ENCODE measurements at regions not wholly inside any gene's neighbourhood (a gene's known extent, or its start where the extent isn't known, plus 50 kb on each side); places are given as distances from the start of the nearest gene placed in this dataset.

GRCh38 chr12:72135021-72135301 is 137.2 kb upstream of the TRHDE start:
- Mint-ChIP-seq H3K27me3 (ENCODE audit: unreplicated experiment) (peaks cover 12% of the 10 kb centered on the region), H3K36me3 (ENCODE audit: insufficient read depth, unreplicated experiment) (no peaks in the 10 kb centered on the region), H3K4me3 (ENCODE audit: low read depth, unreplicated experiment) (no peak overlapping the region), H3K27ac (ENCODE audit: unreplicated experiment) (no peak overlapping the region), H3K4me1 (ENCODE audit: low read depth, unreplicated experiment) (peaks cover 8% of the 10 kb centered on the region), H3K9me3 (ENCODE audit: low read depth, unreplicated experiment) (no peaks in the 10 kb centered on the region)
- DNase-seq, result no peak
- intact Hi-C loops (cut with micrococcal nuclease; ENCODE audit: unreplicated experiment), result no loop called here
- TF ChIP-seq CTCF (IDR thresholded peaks at IDR 0.05; ENCODE audit: unreplicated experiment), result no peak
- no TSS peak for BruUV-seq (replicated peaks)
- CTCF ChIA-PET, result interaction anchor here (1.2 kb wide), 1 partner anchor 14 kb away, joined by 3 read pairs; no protein-coding TSS in a partner anchor

- CTCF ChIA-PET, result no interaction called here
- H3K36me3 Mint-ChIP-seq (ENCODE audit: insufficient read depth, unreplicated experiment), result no peaks in the 10 kb centered on the region
- no peak for DNase-seq
These were observed 135.4 kb upstream of the TRHDE start for GRCh38 chr12:72136792-72137191.

GRCh38 chr12:72139411-72139810 is 132.8 kb upstream of the TRHDE start:
- Mint-ChIP-seq H3K27me3 (ENCODE audit: unreplicated experiment) (no peaks in the 10 kb centered on the region), H3K4me3 (ENCODE audit: low read depth, unreplicated experiment) (no peak overlapping the region), H3K36me3 (ENCODE audit: insufficient read depth, unreplicated experiment) (no peaks in the 10 kb centered on the region), H3K9me3 (ENCODE audit: low read depth, unreplicated experiment) (no peaks in the 10 kb centered on the region), H3K4me1 (ENCODE audit: low read depth, unreplicated experiment) (no peaks in the 10 kb centered on the region), H3K27ac (ENCODE audit: unreplicated experiment) (no peak overlapping the region)
- CTCF ChIA-PET, result no interaction called here
- DNase-seq, result no peak
- BruUV-seq (replicated peaks), result no TSS peak
- TF ChIP-seq CTCF (IDR thresholded peaks at IDR 0.05; ENCODE audit: unreplicated experiment), result no peak
- intact Hi-C loops (cut with micrococcal nuclease; ENCODE audit: unreplicated experiment), result no loop called here

More at GRCh38 chr12:72136792-72137191, 135.4 kb upstream of the TRHDE start:
- no TSS peak for BruUV-seq (replicated peaks)
- Mint-ChIP-seq H3K9me3 (ENCODE audit: low read depth, unreplicated experiment) (no peaks in the 10 kb centered on the region), H3K27ac (ENCODE audit: unreplicated experiment) (no peak overlapping the region), H3K27me3 (ENCODE audit: unreplicated experiment) (peaks cover 12% of the 10 kb centered on the region), H3K4me1 (ENCODE audit: low read depth, unreplicated experiment) (peaks cover 8% of the 10 kb centered on the region), H3K4me3 (ENCODE audit: low read depth, unreplicated experiment) (no peak overlapping the region)
- no peak for TF ChIP-seq CTCF (IDR thresholded peaks at IDR 0.05; ENCODE audit: unreplicated experiment)
- intact Hi-C loops (cut with micrococcal nuclease; ENCODE audit: unreplicated experiment), result no loop called here

GRCh38 chr12:72141381-72141780 is 130.8 kb upstream of the TRHDE start:
- no TSS peak for BruUV-seq (replicated peaks)
- Mint-ChIP-seq H3K27ac (ENCODE audit: unreplicated experiment) (no peak overlapping the region), H3K36me3 (ENCODE audit: insufficient read depth, unreplicated experiment) (no peaks in the 10 kb centered on the region), H3K27me3 (ENCODE audit: unreplicated experiment) (no peaks in the 10 kb centered on the region), H3K9me3 (ENCODE audit: low read depth, unreplicated experiment) (no peaks in the 10 kb centered on the region), H3K4me1 (ENCODE audit: low read depth, unreplicated experiment) (no peaks in the 10 kb centered on the region), H3K4me3 (ENCODE audit: low read depth, unreplicated experiment) (no peak overlapping the region)
- intact Hi-C loops (cut with micrococcal nuclease; ENCODE audit: unreplicated experiment), result no loop called here
- CTCF ChIA-PET, result interaction anchor here (1.1 kb wide), 1 partner anchor 123 kb away, joined by 3 read pairs; no protein-coding TSS in a partner anchor
- no peak for DNase-seq
- TF ChIP-seq CTCF (IDR thresholded peaks at IDR 0.05; ENCODE audit: unreplicated experiment), result peak; percentile 62

GRCh38 chr12:72144553-72144952 is 127.6 kb upstream of the TRHDE start:
- no peak overlapping the region for H3K27ac Mint-ChIP-seq (ENCODE audit: unreplicated experiment)
- CTCF ChIA-PET, result no interaction called here

More at GRCh38 chr12:72144553-72144952, 127.6 kb upstream of the TRHDE start:
- Mint-ChIP-seq H3K36me3 (ENCODE audit: insufficient read depth, unreplicated experiment) (no peaks in the 10 kb centered on the region), H3K4me1 (ENCODE audit: low read depth, unreplicated experiment) (no peaks in the 10 kb centered on the region), H3K4me3 (ENCODE audit: low read depth, unreplicated experiment) (no peak overlapping the region), H3K9me3 (ENCODE audit: low read depth, unreplicated experiment) (no peaks in the 10 kb centered on the region), H3K27me3 (ENCODE audit: unreplicated experiment) (no peaks in the 10 kb centered on the region)
- intact Hi-C loops (cut with micrococcal nuclease; ENCODE audit: unreplicated experiment), result no loop called here
- no peak for TF ChIP-seq CTCF (IDR thresholded peaks at IDR 0.05; ENCODE audit: unreplicated experiment)
- no peak for DNase-seq
- no TSS peak for BruUV-seq (replicated peaks)

All from Calu3 (cell line).